HCT116 (cell line): ENCODE measurements at regions not wholly inside any gene's neighbourhood (a gene's known extent, or its start where the extent isn't known, plus 50 kb on each side); places are given as distances from the start of the nearest gene placed in this dataset.

Experiments used
- ATAC-seq: fragments of 200-7000 bp; cut with Tn5 transposase; 2 replicates; pipeline ENCODE4 v1.9.1; 2020; ENCODE audit warnings: mild to moderate bottlenecking, moderate library complexity
- BruUV-seq: library from RNA; stranded (reverse); fragments of 400-500 nt; replicated peaks from 2 replicates; lab custom pipeline; 2021; lab: Mats Ljungman, UMichigan
- CTCF ChIA-PET: fragments of 300-600 bp; sonication (Branson Sonifier 250); formaldehyde crosslinking; loops from one replicate; lab custom pipeline; 2021; ENCODE audit warnings: antibody characterized with exemption; lab: Charles Lee
- POLR2A ChIA-PET: fragments of 300-600, 350-600 bp; sonication (Branson Sonifier 250); formaldehyde crosslinking; loops from one replicate; lab custom pipeline; 2021; ENCODE audit warnings: antibody characterized with exemption; lab: Charles Lee
- RAD21 ChIA-PET, 2 experiments: fragments of 300-600 bp; sonication (Branson Sonifier 250); formaldehyde crosslinking; loops; one replicate each; lab custom pipeline; 2023; ENCODE audit warnings: low total read pairs in 2 of 2; ENCODE audit not compliant: uncharacterized antibody in 2 of 2, unreplicated experiment in 2 of 2, low non-redundant PET in 1 of 2; lab: Charles Lee
- DNase-seq: peaks from one replicate; pipeline ENCODE4 v3.0.0-alpha.2; 2010; ENCODE audit warnings: low read depth, low spot score
- H2AFZ ChIP-seq: fragments of 200-600 bp; shearing (Covaris generic), sonication (generic); 2 replicates; pipeline ENCODE4 v1.6.1; 2017; ENCODE audit warnings: low read depth, mixed run types, mixed read lengths, antibody characterized with exemption, low read length; ENCODE audit not compliant: poor library complexity, severe bottlenecking
- H3K27ac ChIP-seq: 2 replicates; pipeline ENCODE4 v1.5.1; 2012; ENCODE audit warnings: low read depth, low read length
- H3K27me3 ChIP-seq: fragments of 200-600 bp; sonication (generic); 2 replicates; pipeline ENCODE4 v1.6.1; 2016; ENCODE audit warnings: mixed run types, low read length, mixed read lengths; ENCODE audit not compliant: insufficient read depth
- H3K36me3 ChIP-seq, 2 experiments: fragments of 200-500 bp in 1 of 2; fragments of 200-600 bp in 1 of 2; sonication (Bioruptor generic) in 1 of 2; sonication (generic) in 1 of 2; 2 replicates each; pipeline versions ENCODE4 v1.5.1 to v1.6.1; 2014 to 2016; ENCODE audit warnings: low read length in 2 of 2, inconsistent platforms in 1 of 2, mixed read lengths in 1 of 2, mixed run types in 1 of 2; ENCODE audit not compliant: insufficient read depth in 2 of 2, control insufficient read depth in 1 of 2
- H3K4me1 ChIP-seq, 2 experiments: fragments of 200-600 bp in 1 of 2; sonication (generic) in 1 of 2; 2 replicates each; pipeline versions ENCODE4 v1.5.1 to v1.6.1; 2012 to 2017; ENCODE audit warnings: low read length in 2 of 2, inconsistent platforms in 1 of 2, mild to moderate bottlenecking in 1 of 2, mixed read lengths in 1 of 2, mixed run types in 1 of 2, moderate library complexity in 1 of 2; ENCODE audit not compliant: insufficient read depth in 2 of 2, control insufficient read depth in 1 of 2
- H3K4me2 ChIP-seq: fragments of 200-600 bp; sonication (generic); 2 replicates; pipeline ENCODE4 v1.6.1; 2017; ENCODE audit warnings: mixed run types, low read length, mixed read lengths
- H3K4me3 ChIP-seq, 2 experiments: fragments of 200-600 bp in 1 of 2; sonication (generic) in 1 of 2; replicated peaks in 1 of 2; 2 replicates each; pipeline ENCODE4 v1.5.1; 2011 to 2016; ENCODE audit warnings: low read length in 2 of 2, control low read depth in 1 of 2, low read depth in 1 of 2, mild to moderate bottlenecking in 1 of 2, mixed read lengths in 1 of 2, mixed run types in 1 of 2
- H3K79me2 ChIP-seq: fragments of 200-600 bp; sonication (generic); 2 replicates; pipeline ENCODE4 v1.6.1; 2017; ENCODE audit warnings: mild to moderate bottlenecking, mixed run types, low read length, moderate library complexity, mixed read lengths; ENCODE audit not compliant: insufficient read depth
- H3K9ac ChIP-seq: fragments of 200-600 bp; sonication (generic); 2 replicates; pipeline ENCODE4 v1.6.1; 2016; ENCODE audit warnings: low read length, mixed read lengths
- H3K9me2 ChIP-seq: fragments of 200-600 bp; sonication (generic), shearing (Covaris generic); 2 replicates; pipeline ENCODE4 v1.6.1; 2017; ENCODE audit warnings: mixed run types, mild to moderate bottlenecking, moderate library complexity; ENCODE audit not compliant: insufficient read depth
- H3K9me3 ChIP-seq, 2 experiments: fragments of 200-500 bp in 1 of 2; fragments of 200-600 bp in 1 of 2; sonication (Bioruptor generic) in 1 of 2; sonication (generic) in 1 of 2; 2 replicates each; pipeline ENCODE4 v1.6.1; 2014 to 2017; ENCODE audit warnings: low read length in 2 of 2, mixed read lengths in 2 of 2, inconsistent platforms in 1 of 2, low read depth in 1 of 2, mild to moderate bottlenecking in 1 of 2, mixed run types in 1 of 2, moderate library complexity in 1 of 2; ENCODE audit not compliant: control insufficient read depth in 1 of 2, insufficient read depth in 1 of 2
- H4K20me1 ChIP-seq: fragments of 200-600 bp; sonication (generic), shearing (Covaris generic); 2 replicates; pipeline ENCODE4 v1.6.1; 2017; ENCODE audit warnings: mixed run types, mild to moderate bottlenecking, moderate library complexity; ENCODE audit not compliant: insufficient read depth
- CBX3 ChIP-seq: IDR thresholded peaks from 2 replicates; pipeline ENCODE4 v1.6.1; 2012; ENCODE audit warnings: low read depth
- EGR1 ChIP-seq: IDR thresholded peaks from 2 replicates; pipeline ENCODE4 v1.6.1; 2012; ENCODE audit warnings: low read depth
- EZH2phosphoT487 ChIP-seq: fragments of 200-600 bp; IDR thresholded peaks from 2 replicates; pipeline ENCODE4 v1.6.1; 2018; ENCODE audit warnings: antibody characterized with exemption, borderline replicate concordance
- FOSL1 ChIP-seq: IDR thresholded peaks from 2 replicates; pipeline ENCODE4 v1.6.1; 2012; ENCODE audit warnings: low read depth
- JUND ChIP-seq: IDR thresholded peaks from 2 replicates; pipeline ENCODE4 v1.6.1; 2012
- POLR2AphosphoS5 ChIP-seq: IDR thresholded peaks from 2 replicates; pipeline ENCODE4 v1.6.1; 2011; ENCODE audit warnings: mild to moderate bottlenecking, low read depth, low read length, moderate library complexity
- RAD21 ChIP-seq: IDR thresholded peaks from 2 replicates; pipeline ENCODE4 v1.6.1; 2012; ENCODE audit warnings: low read depth, mild to moderate bottlenecking
- SIN3A ChIP-seq: IDR thresholded peaks from 2 replicates; pipeline ENCODE4 v1.6.1; 2012; ENCODE audit warnings: low read depth
- SP1 ChIP-seq: IDR thresholded peaks from 2 replicates; pipeline ENCODE4 v1.6.1; 2012; ENCODE audit warnings: low read depth
- SRF ChIP-seq: IDR thresholded peaks from 2 replicates; pipeline ENCODE4 v1.6.1; 2012; ENCODE audit warnings: low read depth
- TCF7L2 ChIP-seq: IDR thresholded peaks from 2 replicates; pipeline ENCODE4 v1.7.0; 2011; ENCODE audit warnings: borderline replicate concordance, inconsistent platforms; ENCODE audit not compliant: insufficient read depth, insufficient read length; ENCODE audit errors: extremely low read depth
- YY1 ChIP-seq: IDR thresholded peaks from 2 replicates; pipeline ENCODE4 v1.6.1; 2011; ENCODE audit warnings: low read length, low read depth, moderate library complexity, mild to moderate bottlenecking; ENCODE audit not compliant: insufficient replicate concordance; ENCODE audit errors: extremely low read depth
- ZNF274 ChIP-seq: fragments of 200-500 bp; sonication (Bioruptor generic); IDR thresholded peaks from 2 replicates; pipeline ENCODE4 v1.6.1; 2014; ENCODE audit warnings: mild to moderate bottlenecking, low read depth, low read length, inconsistent platforms
- intact Hi-C: fragments of 100-400 bp; cut with micrococcal nuclease; formaldehyde crosslinking; loops from 2 replicates; pipeline ENCODE4 v1.10.0; 2022
- TF ChIP-seq, protein P1 (sequence below): IDR thresholded peaks from 2 replicates; pipeline ENCODE4 v1.6.1; 2012
- TF ChIP-seq, protein P2 (sequence below): IDR thresholded peaks from 2 replicates; pipeline ENCODE4 v1.6.1; 2012
- TF ChIP-seq, protein P3 (sequence below), 3 experiments: fragments of 200-600 bp in 1 of 3; sonication (generic) in 1 of 3; IDR thresholded peaks in 2 of 3; conservative IDR thresholded peaks in 1 of 3; 2 replicates each; pipeline ENCODE4 v1.5.1; 2012 to 2017; ENCODE audit warnings: low read depth in 2 of 3, low read length in 2 of 3, antibody characterized with exemption in 1 of 3, borderline replicate concordance in 1 of 3, control low read depth in 1 of 3, mild to moderate bottlenecking in 1 of 3, mixed read lengths in 1 of 3, mixed run types in 1 of 3, moderate library complexity in 1 of 3; ENCODE audit not compliant: insufficient read depth in 1 of 3
- TF ChIP-seq, protein P4 (sequence below): IDR thresholded peaks from 2 replicates; pipeline ENCODE4 v1.6.1; 2012; ENCODE audit warnings: low read depth

DNA sequence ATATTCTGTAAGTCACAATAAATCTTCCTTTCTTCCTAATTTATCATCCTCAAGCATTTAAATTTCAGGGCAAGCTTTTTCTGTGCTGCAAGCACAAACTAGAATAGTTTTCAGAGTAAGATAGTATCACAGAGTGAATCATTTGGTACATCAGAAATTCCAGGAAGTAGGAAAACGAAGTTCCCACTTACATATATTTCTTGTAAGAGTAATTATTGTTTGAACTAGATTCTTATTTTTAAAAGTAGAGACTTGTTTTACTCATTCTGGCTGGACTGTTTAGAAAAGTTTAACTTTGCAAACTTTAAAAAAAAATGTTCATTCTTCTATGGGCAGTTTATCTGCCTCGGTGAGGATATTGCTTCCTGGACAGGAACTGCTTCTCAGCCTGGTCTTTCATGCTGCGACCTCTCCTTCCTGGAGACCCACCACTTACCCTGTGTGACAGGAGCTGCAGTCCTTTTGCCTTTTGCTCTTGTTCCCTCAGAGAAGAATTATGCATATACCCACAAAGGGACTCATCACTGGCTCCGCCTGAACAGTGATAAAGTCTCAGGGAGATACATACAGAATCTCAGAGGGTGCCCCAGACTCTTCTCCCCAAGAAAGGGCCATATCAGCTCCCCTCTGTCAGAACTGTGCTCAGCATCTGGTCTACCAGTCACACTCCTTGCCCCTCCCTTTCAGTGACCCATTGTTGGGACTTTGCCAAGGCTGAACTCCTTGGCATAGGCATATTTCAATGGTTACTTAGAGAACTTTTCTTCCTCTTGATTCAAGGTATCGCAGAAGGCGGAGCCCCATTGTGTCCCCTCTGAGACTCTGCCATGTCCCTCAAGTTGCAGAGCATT is 102.7 kb upstream of the CD55 start:
- DNase-seq (no peak), ATAC-seq (no peak)
- H3K9me2 ChIP-seq = no peaks in the 10 kb centered on the region
- no peaks in the 10 kb centered on the region for H3K27me3 ChIP-seq
- H3K9ac ChIP-seq = no peak overlapping the region
- no peak overlapping the region for H3K4me3 ChIP-seq
- H2AFZ ChIP-seq = peak overlapping the region; percentile 61
- ChIA-PET POLR2A (no interaction called here), RAD21 (no interaction called here), CTCF (no interaction called here)
- H3K4me1 ChIP-seq = peaks cover 0 to 9% of the 10 kb centered on the region in 2 experiments; a peak in 1 of 4 replicates
- H3K4me2 ChIP-seq = no peak overlapping the region
- BruUV-seq = no TSS peak
- no peak for TF ChIP-seq SP1
- no peak for TF ChIP-seq FOSL1
- TF ChIP-seq, protein P1, sequence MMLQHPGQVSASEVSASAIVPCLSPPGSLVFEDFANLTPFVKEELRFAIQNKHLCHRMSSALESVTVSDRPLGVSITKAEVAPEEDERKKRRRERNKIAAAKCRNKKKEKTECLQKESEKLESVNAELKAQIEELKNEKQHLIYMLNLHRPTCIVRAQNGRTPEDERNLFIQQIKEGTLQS = no peak
- no peak for TF ChIP-seq SRF
- no peak for TF ChIP-seq SIN3A
- no peak for TF ChIP-seq TCF7L2
- TF ChIP-seq JUND = no peak
- TF ChIP-seq, protein P2, sequence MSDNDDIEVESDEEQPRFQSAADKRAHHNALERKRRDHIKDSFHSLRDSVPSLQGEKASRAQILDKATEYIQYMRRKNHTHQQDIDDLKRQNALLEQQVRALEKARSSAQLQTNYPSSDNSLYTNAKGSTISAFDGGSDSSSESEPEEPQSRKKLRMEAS = no peak
- no peak for TF ChIP-seq YY1
- no peak for TF ChIP-seq EZH2phosphoT487
- no peak for TF ChIP-seq POLR2AphosphoS5
- no peak for TF ChIP-seq RAD21
- no peak for TF ChIP-seq CBX3
- TF ChIP-seq, protein P3, sequence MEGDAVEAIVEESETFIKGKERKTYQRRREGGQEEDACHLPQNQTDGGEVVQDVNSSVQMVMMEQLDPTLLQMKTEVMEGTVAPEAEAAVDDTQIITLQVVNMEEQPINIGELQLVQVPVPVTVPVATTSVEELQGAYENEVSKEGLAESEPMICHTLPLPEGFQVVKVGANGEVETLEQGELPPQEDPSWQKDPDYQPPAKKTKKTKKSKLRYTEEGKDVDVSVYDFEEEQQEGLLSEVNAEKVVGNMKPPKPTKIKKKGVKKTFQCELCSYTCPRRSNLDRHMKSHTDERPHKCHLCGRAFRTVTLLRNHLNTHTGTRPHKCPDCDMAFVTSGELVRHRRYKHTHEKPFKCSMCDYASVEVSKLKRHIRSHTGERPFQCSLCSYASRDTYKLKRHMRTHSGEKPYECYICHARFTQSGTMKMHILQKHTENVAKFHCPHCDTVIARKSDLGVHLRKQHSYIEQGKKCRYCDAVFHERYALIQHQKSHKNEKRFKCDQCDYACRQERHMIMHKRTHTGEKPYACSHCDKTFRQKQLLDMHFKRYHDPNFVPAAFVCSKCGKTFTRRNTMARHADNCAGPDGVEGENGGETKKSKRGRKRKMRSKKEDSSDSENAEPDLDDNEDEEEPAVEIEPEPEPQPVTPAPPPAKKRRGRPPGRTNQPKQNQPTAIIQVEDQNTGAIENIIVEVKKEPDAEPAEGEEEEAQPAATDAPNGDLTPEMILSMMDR (IDR thresholded peaks at IDR 0.05 in 2 of 3, conservative IDR thresholded peaks at IDR 0.05 in 1 of 3; ENCODE audit: borderline replicate concordance in 1 of 3, insufficient read depth in 1 of 3, low read depth in 2 of 3, low read length in 2 of 3) = no peak
- TF ChIP-seq ZNF274 = no peak
- TF ChIP-seq, protein P4, sequence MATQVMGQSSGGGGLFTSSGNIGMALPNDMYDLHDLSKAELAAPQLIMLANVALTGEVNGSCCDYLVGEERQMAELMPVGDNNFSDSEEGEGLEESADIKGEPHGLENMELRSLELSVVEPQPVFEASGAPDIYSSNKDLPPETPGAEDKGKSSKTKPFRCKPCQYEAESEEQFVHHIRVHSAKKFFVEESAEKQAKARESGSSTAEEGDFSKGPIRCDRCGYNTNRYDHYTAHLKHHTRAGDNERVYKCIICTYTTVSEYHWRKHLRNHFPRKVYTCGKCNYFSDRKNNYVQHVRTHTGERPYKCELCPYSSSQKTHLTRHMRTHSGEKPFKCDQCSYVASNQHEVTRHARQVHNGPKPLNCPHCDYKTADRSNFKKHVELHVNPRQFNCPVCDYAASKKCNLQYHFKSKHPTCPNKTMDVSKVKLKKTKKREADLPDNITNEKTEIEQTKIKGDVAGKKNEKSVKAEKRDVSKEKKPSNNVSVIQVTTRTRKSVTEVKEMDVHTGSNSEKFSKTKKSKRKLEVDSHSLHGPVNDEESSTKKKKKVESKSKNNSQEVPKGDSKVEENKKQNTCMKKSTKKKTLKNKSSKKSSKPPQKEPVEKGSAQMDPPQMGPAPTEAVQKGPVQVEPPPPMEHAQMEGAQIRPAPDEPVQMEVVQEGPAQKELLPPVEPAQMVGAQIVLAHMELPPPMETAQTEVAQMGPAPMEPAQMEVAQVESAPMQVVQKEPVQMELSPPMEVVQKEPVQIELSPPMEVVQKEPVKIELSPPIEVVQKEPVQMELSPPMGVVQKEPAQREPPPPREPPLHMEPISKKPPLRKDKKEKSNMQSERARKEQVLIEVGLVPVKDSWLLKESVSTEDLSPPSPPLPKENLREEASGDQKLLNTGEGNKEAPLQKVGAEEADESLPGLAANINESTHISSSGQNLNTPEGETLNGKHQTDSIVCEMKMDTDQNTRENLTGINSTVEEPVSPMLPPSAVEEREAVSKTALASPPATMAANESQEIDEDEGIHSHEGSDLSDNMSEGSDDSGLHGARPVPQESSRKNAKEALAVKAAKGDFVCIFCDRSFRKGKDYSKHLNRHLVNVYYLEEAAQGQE = no peak
- no peak for TF ChIP-seq EGR1
- H3K9me3 ChIP-seq = no peaks in the 10 kb centered on the region
- no peak overlapping the region for H3K27ac ChIP-seq
- no peaks in the 10 kb centered on the region for H4K20me1 ChIP-seq
- no peaks in the 10 kb centered on the region for H3K36me3 ChIP-seq
- intact Hi-C loops = no loop called here
- H3K79me2 ChIP-seq = no peaks in the 10 kb centered on the region
